COLO668 (cell line): ENCODE measurements at regions not wholly inside any gene's neighbourhood (a gene's known extent, or its start where the extent isn't known, plus 50 kb on each side); places are given as distances from the start of the nearest gene placed in this dataset.
"Not testable (repeated sequence)": the region's sequence is repeated elsewhere in the genome, so short reads cannot be mapped to it uniquely, and the experiment has no call there.

Source experiments
- DNase-seq: peaks from one replicate; lab custom pipeline; 2025; ENCODE audit not compliant: unreplicated experiment; lab: John Stamatoyannopoulos, UW

GRCh38 chr14:100416921-100417860 lies 94.1 kb downstream of the SLC25A47 start:
- peak; percentile 33 for DNase-seq

GRCh38 chr14:100419856-100420255 lies 96.7 kb downstream of the SLC25A47 start:
- DNase-seq = no peak

GRCh38 chr14:100421756-100422470 lies 98.8 kb downstream of the SLC25A47 start:
- DNase-seq = no peak

- DNase-seq = no peak
Observed at GRCh38 chr14:100422556-100423316, 99.6 kb downstream of the SLC25A47 start.

- no peak for DNase-seq
Observed at GRCh38 chr14:100423317-100424010, 100.3 kb downstream of the SLC25A47 start.

- no peak for DNase-seq
Observed at GRCh38 chr14:100424504-100425428, 101.6 kb downstream of the SLC25A47 start.

- DNase-seq = no peak
Observed at GRCh38 chr14:100425429-100425827, 102.3 kb downstream of the SLC25A47 start.

- DNase-seq = no peak
Observed at GRCh38 chr14:100426314-100426713, 103.2 kb downstream of the SLC25A47 start.

GRCh38 chr14:100427166-100427565 lies 104.0 kb downstream of the SLC25A47 start:
- no peak for DNase-seq

GRCh38 chr14:100428727-100429126 lies 105.6 kb downstream of the SLC25A47 start:
- no peak for DNase-seq

GRCh38 chr14:100429537-100429936 lies 106.4 kb downstream of the SLC25A47 start:
- no peak for DNase-seq

- DNase-seq = no peak
Observed at GRCh38 chr14:100430571-100430970, 107.4 kb downstream of the SLC25A47 start.

- not testable (repeated sequence) for DNase-seq
Observed at GRCh38 chr14:100431461-100431860, 108.3 kb downstream of the SLC25A47 start.

- DNase-seq = no peak
Observed at GRCh38 chr14:100432652-100433427, 109.7 kb downstream of the SLC25A47 start.

- DNase-seq = no peak
Observed at GRCh38 chr14:100433428-100433814, 110.3 kb downstream of the SLC25A47 start.

- DNase-seq = no peak
Observed at GRCh38 chr14:100434033-100434601, 111.0 kb downstream of the SLC25A47 start.

- DNase-seq = no peak
Observed at GRCh38 chr14:100434911-100435438, 111.8 kb downstream of the SLC25A47 start.

- DNase-seq = no peak
Observed at GRCh38 chr14:100435459-100435858, 112.3 kb downstream of the SLC25A47 start.
